Mesothelial cell of epicardium (in vitro differentiated cells): ENCODE measurements at regions not wholly inside any gene's neighbourhood (a gene's known extent, or its start where the extent isn't known, plus 50 kb on each side); places are given as distances from the start of the nearest gene placed in this dataset.

Experiments
- DNase-seq, 2 experiments: peaks; one replicate each; pipeline ENCODE4 v3.0.0; 2021; ENCODE audit warnings: low spot score in 2 of 2; ENCODE audit not compliant: unreplicated experiment in 2 of 2
- H3K27ac Mint-ChIP-seq: 2 replicates; pipeline ENCODE4 v1.8.0; 2021; ENCODE audit warnings: mixed read lengths
- H3K27me3 Mint-ChIP-seq: 2 replicates; pipeline ENCODE4 v1.8.0; 2021; ENCODE audit warnings: low read depth, mixed read lengths
- H3K36me3 Mint-ChIP-seq: 2 replicates; pipeline ENCODE4 v1.8.0; 2021; ENCODE audit warnings: mixed read lengths
- H3K4me1 Mint-ChIP-seq: 2 replicates; pipeline ENCODE4 v1.8.0; 2021; ENCODE audit warnings: mixed read lengths
- H3K4me3 Mint-ChIP-seq: 2 replicates; pipeline ENCODE4 v1.8.0; 2021; ENCODE audit warnings: mild to moderate bottlenecking, moderate library complexity, mixed read lengths
- H3K9me3 Mint-ChIP-seq: 2 replicates; pipeline ENCODE4 v1.8.0; 2021; ENCODE audit warnings: mixed read lengths
- TF ChIP-seq, protein P1 (sequence below): fragments of 200-600 bp; sonication (generic); IDR thresholded peaks from one replicate; pipeline ENCODE4 v1.5.0; 2021; ENCODE audit warnings: antibody characterized with exemption; ENCODE audit not compliant: unreplicated experiment

DNA sequence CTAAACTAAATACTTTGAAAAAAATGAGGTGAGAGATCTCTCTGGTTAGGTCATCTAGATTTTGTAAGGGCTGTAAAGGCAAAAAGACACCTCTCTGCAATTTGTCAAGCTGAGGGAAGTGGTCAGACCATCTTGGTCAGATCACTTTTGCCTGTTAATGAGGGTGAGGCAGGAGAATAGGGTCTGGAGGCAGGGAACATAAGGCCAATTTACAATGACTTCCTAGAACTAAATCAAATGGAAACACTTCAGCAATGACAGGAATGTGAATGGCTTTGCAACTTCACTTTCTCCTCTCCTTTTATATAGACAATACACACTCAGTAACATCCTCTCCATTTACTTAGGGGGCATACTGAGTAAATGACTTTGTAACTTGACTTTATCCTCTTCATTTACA, 1653.4 kb downstream of the SLITRK5 start:
- no peaks in the 10 kb centered on the region for H3K36me3 Mint-ChIP-seq
- H3K4me1 Mint-ChIP-seq: peaks cover 4% of the 10 kb centered on the region
- no peak overlapping the region for H3K4me3 Mint-ChIP-seq
- no peak for DNase-seq
- H3K27me3 Mint-ChIP-seq: no peaks in the 10 kb centered on the region
- H3K9me3 Mint-ChIP-seq: peaks cover 21% of the 10 kb centered on the region
- H3K27ac Mint-ChIP-seq: no peak overlapping the region
- TF ChIP-seq, protein P1, sequence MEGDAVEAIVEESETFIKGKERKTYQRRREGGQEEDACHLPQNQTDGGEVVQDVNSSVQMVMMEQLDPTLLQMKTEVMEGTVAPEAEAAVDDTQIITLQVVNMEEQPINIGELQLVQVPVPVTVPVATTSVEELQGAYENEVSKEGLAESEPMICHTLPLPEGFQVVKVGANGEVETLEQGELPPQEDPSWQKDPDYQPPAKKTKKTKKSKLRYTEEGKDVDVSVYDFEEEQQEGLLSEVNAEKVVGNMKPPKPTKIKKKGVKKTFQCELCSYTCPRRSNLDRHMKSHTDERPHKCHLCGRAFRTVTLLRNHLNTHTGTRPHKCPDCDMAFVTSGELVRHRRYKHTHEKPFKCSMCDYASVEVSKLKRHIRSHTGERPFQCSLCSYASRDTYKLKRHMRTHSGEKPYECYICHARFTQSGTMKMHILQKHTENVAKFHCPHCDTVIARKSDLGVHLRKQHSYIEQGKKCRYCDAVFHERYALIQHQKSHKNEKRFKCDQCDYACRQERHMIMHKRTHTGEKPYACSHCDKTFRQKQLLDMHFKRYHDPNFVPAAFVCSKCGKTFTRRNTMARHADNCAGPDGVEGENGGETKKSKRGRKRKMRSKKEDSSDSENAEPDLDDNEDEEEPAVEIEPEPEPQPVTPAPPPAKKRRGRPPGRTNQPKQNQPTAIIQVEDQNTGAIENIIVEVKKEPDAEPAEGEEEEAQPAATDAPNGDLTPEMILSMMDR: no peak

DNA sequence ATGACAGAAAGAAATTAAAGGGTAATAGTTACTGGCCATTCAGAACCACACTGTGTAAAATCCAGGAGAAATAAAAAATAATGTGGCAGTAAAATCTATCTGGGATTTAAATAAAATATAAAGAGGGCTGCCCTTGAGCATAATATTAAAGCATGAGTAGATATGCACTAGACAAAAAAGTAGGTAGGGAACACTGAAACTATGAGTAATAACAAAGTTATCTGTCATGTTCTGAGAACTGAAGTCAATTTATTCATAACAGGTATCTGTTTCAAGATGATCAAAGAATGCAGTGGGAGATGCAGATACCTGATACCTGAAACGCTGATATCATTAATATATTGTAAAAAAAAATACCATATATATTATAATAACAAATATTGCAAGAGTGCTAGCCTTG, 1672.0 kb downstream of the SLITRK5 start:
- Mint-ChIP-seq H3K4me1 (no peaks in the 10 kb centered on the region), H3K9me3 (peaks cover 13% of the 10 kb centered on the region), H3K4me3 (no peak overlapping the region), H3K27ac (no peak overlapping the region), H3K27me3 (no peaks in the 10 kb centered on the region), H3K36me3 (peaks cover 1% of the 10 kb centered on the region)
- no peak for DNase-seq
- TF ChIP-seq, protein P1: no peak

DNA sequence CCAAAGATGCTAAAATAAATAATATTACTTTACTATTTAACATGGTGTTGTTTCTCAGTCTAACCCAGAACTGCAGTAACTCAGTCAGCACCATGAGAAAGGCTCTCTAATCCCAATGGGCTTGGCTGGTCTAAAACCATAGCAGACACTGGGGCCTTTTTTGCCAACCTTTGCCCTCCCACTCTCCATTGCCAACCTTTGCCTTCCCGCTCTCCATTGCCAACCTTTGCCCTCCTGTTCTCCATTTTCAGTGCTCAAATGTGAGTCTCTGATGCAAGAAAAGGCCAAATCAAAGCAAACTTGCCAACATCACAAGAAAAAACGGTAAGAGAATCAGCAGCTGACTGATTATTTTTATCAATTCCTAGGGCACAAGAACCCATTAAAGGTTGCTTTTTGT, 1681.2 kb downstream of the SLITRK5 start:
- Mint-ChIP-seq H3K9me3 (peaks cover 2% of the 10 kb centered on the region), H3K4me1 (no peaks in the 10 kb centered on the region), H3K27me3 (no peaks in the 10 kb centered on the region), H3K4me3 (no peak overlapping the region), H3K27ac (no peak overlapping the region), H3K36me3 (no peaks in the 10 kb centered on the region)
- no peak for DNase-seq
- TF ChIP-seq, protein P1: no peak

DNA sequence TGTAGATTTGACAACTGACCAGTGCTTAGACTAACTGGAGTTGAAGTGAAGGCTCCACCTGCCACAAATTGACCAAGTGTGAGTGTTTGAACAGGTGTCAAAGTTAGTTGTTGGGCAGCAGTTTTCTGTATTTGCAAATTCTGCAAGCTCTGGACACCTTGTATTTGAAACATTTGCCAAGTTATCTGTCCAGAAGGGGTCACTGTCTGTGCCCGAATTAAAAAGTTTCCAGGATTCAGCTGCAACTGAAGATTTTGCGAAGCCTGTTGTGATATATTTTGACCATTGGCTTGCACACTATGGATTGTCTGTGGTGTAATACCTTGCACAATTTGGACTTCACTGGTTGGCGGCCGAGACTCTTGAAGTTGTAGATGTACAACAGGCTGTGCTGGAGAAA, 1690.7 kb downstream of the SLITRK5 start:
- DNase-seq: no peak
- H3K4me1 Mint-ChIP-seq: peaks cover 10% of the 10 kb centered on the region
- no peaks in the 10 kb centered on the region for H3K27me3 Mint-ChIP-seq
- no peaks in the 10 kb centered on the region for H3K36me3 Mint-ChIP-seq
- TF ChIP-seq, protein P1: no peak
- H3K4me3 Mint-ChIP-seq: no peak overlapping the region
- H3K9me3 Mint-ChIP-seq: peaks cover 9% of the 10 kb centered on the region
- H3K27ac Mint-ChIP-seq: no peak overlapping the region

DNA sequence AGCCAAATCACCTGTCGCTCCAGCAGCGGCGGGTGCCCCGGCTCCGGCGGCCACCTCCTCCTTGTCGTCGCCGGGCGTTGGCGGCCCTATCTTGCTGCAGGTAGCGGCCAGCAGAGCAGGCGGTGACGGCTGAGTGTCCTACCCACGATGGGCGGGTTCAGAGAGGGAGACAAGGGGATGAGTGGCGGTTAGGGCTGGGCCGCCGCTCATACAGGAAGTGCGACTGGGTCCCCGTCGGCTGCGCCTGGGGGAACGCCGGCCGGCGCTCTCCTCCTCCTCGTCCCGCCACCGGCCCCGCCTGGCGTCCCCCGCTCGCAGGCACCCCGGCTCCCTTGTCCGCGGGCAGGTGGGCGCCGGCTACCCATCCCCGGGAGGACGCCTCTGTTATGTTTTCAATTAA, 1692.0 kb downstream of the SLITRK5 start:
- Mint-ChIP-seq H3K4me1 (peaks cover 10% of the 10 kb centered on the region), H3K4me3 (no peak overlapping the region)

More for the DNA sequence above, 1692.0 kb downstream of the SLITRK5 start:
- peaks cover 11% of the 10 kb centered on the region for H3K9me3 Mint-ChIP-seq
- H3K36me3 Mint-ChIP-seq: no peaks in the 10 kb centered on the region
- no peak for DNase-seq
- no peaks in the 10 kb centered on the region for H3K27me3 Mint-ChIP-seq
- TF ChIP-seq, protein P1: no peak
- no peak overlapping the region for H3K27ac Mint-ChIP-seq
